Trophoblast cell (in vitro differentiated cells and primary cell): ENCODE measurements at regions not wholly inside any gene's neighbourhood (a gene's known extent, or its start where the extent isn't known, plus 50 kb on each side); places are given as distances from the start of the nearest gene placed in this dataset.
A peak's percentile ranks its signal among the peaks of the same experiment; 100 is the strongest.

Experiments used
- DNase-seq, 2 donors: peaks; one replicate each; pipeline ENCODE4 v3.0.0-alpha.2; 2016
- H2AFZ ChIP-seq: 2 replicates; pipeline ENCODE4 v1.6.1; 2013; ENCODE audit warnings: low read length, moderate library complexity, mild to moderate bottlenecking; ENCODE audit not compliant: insufficient read depth, poor library complexity
- H2AK5ac ChIP-seq: 2 replicates; pipeline ENCODE4 v1.6.1; 2013; ENCODE audit warnings: mild to moderate bottlenecking, low read length
- H2BK120ac ChIP-seq: 2 replicates; pipeline ENCODE4 v1.6.1; 2013; ENCODE audit warnings: low read length, mild to moderate bottlenecking, moderate library complexity; ENCODE audit not compliant: insufficient read depth, poor library complexity
- H2BK12ac ChIP-seq: 2 replicates; pipeline ENCODE4 v1.6.1; 2013; ENCODE audit warnings: mild to moderate bottlenecking, low read length, moderate library complexity
- H2BK5ac ChIP-seq: 2 replicates; pipeline ENCODE4 v1.6.1; 2013; ENCODE audit warnings: low read length, low read depth, moderate library complexity, mild to moderate bottlenecking; ENCODE audit not compliant: poor library complexity
- H3K14ac ChIP-seq: 2 replicates; pipeline ENCODE4 v1.6.1; 2013; ENCODE audit warnings: mild to moderate bottlenecking, low read length
- H3K18ac ChIP-seq: 2 replicates; pipeline ENCODE4 v1.6.1; 2013; ENCODE audit warnings: mild to moderate bottlenecking, low read length
- H3K23ac ChIP-seq: 2 replicates; pipeline ENCODE4 v1.6.1; 2013; ENCODE audit warnings: low read length
- H3K27ac ChIP-seq: 2 replicates; pipeline ENCODE4 v1.5.1; 2013; ENCODE audit warnings: low read depth, mild to moderate bottlenecking, inconsistent platforms, low read length, moderate library complexity
- H3K27me3 ChIP-seq: 2 replicates; pipeline ENCODE4 v1.6.1; 2013; ENCODE audit warnings: inconsistent platforms, mild to moderate bottlenecking, low read length, moderate library complexity; ENCODE audit not compliant: insufficient read depth
- H3K36me3 ChIP-seq, 2 experiments: 1 replicate in 1 of 2; 2 replicates in 1 of 2; pipeline ENCODE4 v1.6.1; 2013; ENCODE audit warnings: low read length in 2 of 2, mild to moderate bottlenecking in 2 of 2, moderate library complexity in 1 of 2; ENCODE audit not compliant: insufficient read depth in 2 of 2, control insufficient read depth in 1 of 2
- H3K4ac ChIP-seq: 2 replicates; pipeline ENCODE4 v1.6.1; 2013; ENCODE audit warnings: low read depth, mild to moderate bottlenecking, low read length, moderate library complexity
- H3K4me1 ChIP-seq, 2 experiments: 1 replicate in 1 of 2; 2 replicates in 1 of 2; pipeline ENCODE4 v1.6.1; 2013; ENCODE audit warnings: low read length in 2 of 2, mild to moderate bottlenecking in 2 of 2, moderate library complexity in 1 of 2; ENCODE audit not compliant: insufficient read depth in 2 of 2, control insufficient read depth in 1 of 2
- H3K4me2 ChIP-seq: 2 replicates; pipeline ENCODE4 v1.6.1; 2013; ENCODE audit warnings: inconsistent platforms, mild to moderate bottlenecking, low read length, moderate library complexity
- H3K4me3 ChIP-seq: 2 replicates; pipeline ENCODE4 v1.5.1; 2013; ENCODE audit warnings: mild to moderate bottlenecking, low read depth, low read length, inconsistent platforms
- H3K79me1 ChIP-seq: one replicate; pipeline ENCODE4 v1.6.1; 2013; ENCODE audit warnings: low read length
- H3K79me2 ChIP-seq: 2 replicates; pipeline ENCODE4 v1.6.1; 2013; ENCODE audit warnings: low read length, mild to moderate bottlenecking; ENCODE audit not compliant: control insufficient read depth, insufficient read depth, poor library complexity
- H3K9ac ChIP-seq: 2 replicates; pipeline ENCODE4 v1.6.1; 2013; ENCODE audit warnings: mild to moderate bottlenecking, low read length
- H3K9me3 ChIP-seq: 2 replicates; pipeline ENCODE4 v1.6.1; 2013; ENCODE audit warnings: low read depth, mild to moderate bottlenecking, control low read depth, inconsistent platforms, low read length; ENCODE audit not compliant: insufficient read depth
- H4K12ac ChIP-seq: 2 replicates; pipeline ENCODE4 v1.6.1; 2013; ENCODE audit warnings: low read depth, mild to moderate bottlenecking, low read length, moderate library complexity
- H4K8ac ChIP-seq: 2 replicates; pipeline ENCODE4 v1.6.1; 2013; ENCODE audit warnings: low read depth, mild to moderate bottlenecking, low read length, moderate library complexity
- H4K91ac ChIP-seq: one replicate; pipeline ENCODE4 v1.6.1; 2013; ENCODE audit warnings: low read depth, mild to moderate bottlenecking, low read length, moderate library complexity
- WGBS: extraction: QIAGEN DNeasy Blood & Tissue Kit; methylation state at CpG from one replicate; pipeline ENCODE4 v1.1.7; 2013; ENCODE audit warnings: missing lambda C conversion rate; ENCODE audit not compliant: insufficient read length, insufficient coverage; ENCODE audit errors: extremely low coverage; 5-methylcytosine and 5-hydroxymethylcytosine counted together

DNA sequence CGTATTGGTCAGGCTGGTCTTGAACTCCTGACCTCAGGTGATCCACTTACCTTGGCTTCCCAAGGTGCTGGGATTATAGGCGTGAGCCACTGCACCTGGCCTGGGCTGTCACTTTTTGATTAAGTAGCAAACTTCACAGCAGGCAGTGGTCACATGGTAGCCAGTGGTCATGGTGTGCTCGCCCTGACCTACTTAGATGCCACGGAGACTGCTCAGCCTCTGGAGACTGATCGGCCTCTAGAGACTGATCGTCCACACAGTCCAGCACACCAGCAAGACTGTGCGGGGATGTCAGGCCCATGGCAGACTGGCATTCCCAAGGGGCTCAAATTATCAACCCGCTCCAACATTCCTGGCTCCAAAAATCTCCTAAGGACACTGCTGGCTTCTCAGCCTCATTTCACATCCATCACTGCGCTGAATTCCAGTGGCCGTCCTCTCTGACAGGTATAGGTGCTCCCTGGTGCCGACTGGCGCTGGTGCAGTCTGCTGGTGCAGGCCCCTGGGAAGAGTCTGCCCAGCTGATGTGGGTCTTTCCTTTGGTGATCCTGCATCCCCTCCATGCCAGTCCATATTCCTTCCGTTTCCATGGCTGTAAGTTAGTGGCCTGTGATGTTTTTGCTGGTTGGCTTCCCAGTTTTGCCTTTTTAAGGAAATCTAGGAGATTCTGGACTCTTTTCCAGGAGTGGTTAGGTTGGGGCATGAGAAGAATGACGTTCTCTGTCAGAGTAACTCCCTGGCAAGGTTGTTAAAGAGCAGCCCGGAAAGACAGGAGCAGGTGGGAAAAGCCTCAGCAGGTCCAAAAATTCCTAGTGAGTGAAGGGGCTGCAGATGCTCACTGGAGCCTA is 374.5 kb upstream of the HS6ST1 start:
- Histone ChIP-seq H2AFZ (no peak overlapping the region), H3K36me3 (no peaks in the 10 kb centered on the region), H3K4me1 (no peaks in the 10 kb centered on the region), H3K4ac (no peak overlapping the region), H3K27me3 (no peaks in the 10 kb centered on the region), H4K91ac (no peak overlapping the region), H3K4me3 (no peak overlapping the region), H3K79me1 (no peaks in the 10 kb centered on the region), H3K23ac (no peak overlapping the region), H3K27ac (no peak overlapping the region), H4K8ac (no peak overlapping the region), H3K14ac (no peak overlapping the region), H3K9me3 (peaks cover 6% of the 10 kb centered on the region), H3K18ac (no peak overlapping the region), H4K12ac (no peak overlapping the region), H2BK120ac (no peak overlapping the region), H3K79me2 (no peaks in the 10 kb centered on the region), H3K9ac (peak overlapping the region; percentile 33), H3K4me2 (no peak overlapping the region), H2BK12ac (no peak overlapping the region), H2BK5ac (no peak overlapping the region), H2AK5ac (no peak overlapping the region)
- DNase-seq: peak; percentile 8 to 17
- WGBS: no CpG with 5 or more reads among the region's 15 CpGs

DNA sequence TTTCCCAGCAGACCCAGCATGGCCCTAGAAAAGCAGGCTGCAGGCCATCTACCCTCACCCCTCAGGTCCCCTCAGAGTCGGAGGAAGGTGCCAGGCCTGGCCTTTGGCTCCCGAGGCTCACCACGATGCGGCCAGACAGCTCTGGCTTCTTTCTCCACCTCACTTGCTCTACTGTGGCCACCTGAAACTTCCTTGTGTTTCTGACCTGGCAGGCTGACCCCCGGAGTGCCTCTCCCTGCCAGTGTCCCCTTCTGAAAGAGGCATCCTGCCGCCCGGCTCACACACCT is 375.0 kb upstream of the HS6ST1 start:
- Histone ChIP-seq H3K79me2 (no peaks in the 10 kb centered on the region), H3K9ac (no peak overlapping the region), H2BK120ac (no peak overlapping the region), H3K27ac (no peak overlapping the region), H2BK12ac (no peak overlapping the region), H3K36me3 (no peaks in the 10 kb centered on the region), H4K91ac (no peak overlapping the region), H3K18ac (no peak overlapping the region), H3K9me3 (peaks cover 6% of the 10 kb centered on the region), H3K4ac (no peak overlapping the region), H3K4me1 (no peaks in the 10 kb centered on the region), H2AFZ (no peak overlapping the region), H3K27me3 (no peaks in the 10 kb centered on the region), H3K14ac (no peak overlapping the region), H4K8ac (no peak overlapping the region), H4K12ac (no peak overlapping the region), H2AK5ac (no peak overlapping the region), H2BK5ac (no peak overlapping the region), H3K4me3 (no peak overlapping the region), H3K23ac (no peak overlapping the region), H3K79me1 (no peaks in the 10 kb centered on the region), H3K4me2 (no peak overlapping the region)
- DNase-seq: no peak
- WGBS: no CpG with 5 or more reads among the region's 7 CpGs

DNA sequence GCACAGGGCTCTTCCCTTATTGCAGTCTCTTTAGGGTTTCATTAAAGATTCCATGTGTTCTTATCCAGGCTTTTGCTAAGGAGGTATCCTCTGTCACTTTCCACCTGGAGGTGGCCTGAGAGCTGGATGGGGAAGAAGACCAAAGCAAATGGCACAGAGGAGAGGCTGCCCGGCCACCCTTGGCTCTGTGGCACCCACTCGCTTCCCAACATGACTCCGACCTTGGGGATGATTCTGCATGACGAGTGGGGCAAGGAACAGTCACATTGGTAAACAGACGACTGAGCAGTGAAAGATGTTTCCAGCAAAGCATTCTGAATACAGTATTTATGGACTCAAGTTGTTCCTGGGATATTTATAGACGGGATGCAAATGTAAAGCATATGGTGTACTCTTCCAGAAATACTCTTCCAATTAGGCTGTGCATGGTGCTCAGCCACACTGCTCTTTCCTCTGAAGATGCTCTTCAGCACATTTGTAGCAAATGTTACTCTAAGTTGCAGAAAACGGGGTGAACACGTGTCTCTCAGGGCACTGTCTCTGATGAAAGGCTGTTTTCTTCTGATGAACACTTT is 377.1 kb upstream of the HS6ST1 start:
- no peak overlapping the region for H2AFZ ChIP-seq
- H3K79me1 ChIP-seq: no peaks in the 10 kb centered on the region
- no peak overlapping the region for H3K14ac ChIP-seq
- H3K36me3 ChIP-seq: no peaks in the 10 kb centered on the region
- H3K4ac ChIP-seq: no peak overlapping the region
- H3K23ac ChIP-seq: no peak overlapping the region
- H3K4me1 ChIP-seq: no peaks in the 10 kb centered on the region
- no peak overlapping the region for H4K8ac ChIP-seq
- no peak overlapping the region for H3K4me2 ChIP-seq
- no peak overlapping the region for H2AK5ac ChIP-seq
- H3K27me3 ChIP-seq: no peaks in the 10 kb centered on the region
- no peak overlapping the region for H3K27ac ChIP-seq
- DNase-seq: no peak
- H3K4me3 ChIP-seq: no peak overlapping the region
- no peak overlapping the region for H3K9ac ChIP-seq
- WGBS: no CpG with 5 or more reads among the region's 8 CpGs
- H3K9me3 ChIP-seq: peaks cover 3% of the 10 kb centered on the region
- H4K12ac ChIP-seq: no peak overlapping the region
- H3K18ac ChIP-seq: no peak overlapping the region
- H2BK12ac ChIP-seq: no peak overlapping the region
- no peak overlapping the region for H2BK5ac ChIP-seq
- no peaks in the 10 kb centered on the region for H3K79me2 ChIP-seq
- no peak overlapping the region for H2BK120ac ChIP-seq
- H4K91ac ChIP-seq: no peak overlapping the region

DNA sequence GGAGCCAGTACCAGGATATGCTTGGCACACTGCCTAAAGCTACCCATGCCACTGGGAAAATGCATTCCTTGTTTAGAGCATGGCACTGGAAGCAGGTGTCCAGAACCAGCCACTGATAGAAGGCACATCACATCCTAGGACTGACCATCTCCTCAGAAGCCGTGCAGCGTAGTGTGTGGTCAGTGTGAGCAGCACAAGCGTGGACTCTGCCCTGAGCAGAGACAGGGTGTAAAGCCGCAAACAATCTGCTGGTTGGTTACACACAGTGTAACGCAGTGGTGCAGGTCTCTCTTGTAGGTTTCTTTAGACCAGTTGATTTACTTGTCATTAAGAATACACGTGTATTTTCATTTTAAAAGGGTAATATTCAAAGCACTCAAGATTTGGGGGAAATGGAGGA is 377.8 kb upstream of the HS6ST1 start:
- Histone ChIP-seq H3K27ac (no peak overlapping the region), H2AK5ac (no peak overlapping the region), H3K23ac (no peak overlapping the region), H2BK5ac (no peak overlapping the region), H2BK120ac (no peak overlapping the region), H3K18ac (no peak overlapping the region), H4K8ac (no peak overlapping the region), H3K14ac (no peak overlapping the region), H4K12ac (no peak overlapping the region), H2AFZ (no peak overlapping the region), H3K79me1 (no peaks in the 10 kb centered on the region), H2BK12ac (no peak overlapping the region), H3K9me3 (peaks cover 3% of the 10 kb centered on the region), H3K4ac (no peak overlapping the region), H3K36me3 (no peaks in the 10 kb centered on the region), H3K79me2 (no peaks in the 10 kb centered on the region), H4K91ac (no peak overlapping the region), H3K9ac (no peak overlapping the region), H3K4me3 (no peak overlapping the region), H3K4me2 (no peak overlapping the region), H3K4me1 (no peaks in the 10 kb centered on the region), H3K27me3 (no peaks in the 10 kb centered on the region)
- WGBS: no CpG with 5 or more reads among the region's 6 CpGs
- no peak for DNase-seq
